B cell (primary cell): ENCODE measurements at regions not wholly inside any gene's neighbourhood (a gene's known extent, or its start where the extent isn't known, plus 50 kb on each side); places are given as distances from the start of the nearest gene placed in this dataset.

ENCODE experiments used
- ATAC-seq: fragments of 200-7000 bp; cut with Tn5 transposase; one replicate; pipeline ENCODE4 v1.10.0; 2021; ENCODE audit warnings: low read depth, mild to moderate bottlenecking, moderate number of reproducible peaks, moderate library complexity
- CTCF ChIA-PET: fragments of 350-600 bp; sonication (Branson Sonifier 250); formaldehyde crosslinking; loops from one replicate; lab custom pipeline; 2021; ENCODE audit warnings: antibody characterized with exemption, inconsistent platforms; lab: Charles Lee
- POLR2A ChIA-PET: fragments of 350-600 bp; sonication (Branson Sonifier 250); formaldehyde crosslinking; loops from one replicate; lab custom pipeline; 2021; ENCODE audit warnings: antibody characterized with exemption; lab: Charles Lee
- DNase-seq: peaks from one replicate; pipeline ENCODE4 v3.0.0; 2013
- H2AFZ ChIP-seq: 2 replicates; pipeline ENCODE4 v1.6.1; 2012; ENCODE audit warnings: mild to moderate bottlenecking, low read depth, low read length; ENCODE audit not compliant: insufficient read depth, poor library complexity, severe bottlenecking
- H3K27ac ChIP-seq, 2 donors: 1 replicate in 1 of 2; 2 replicates in 1 of 2; pipeline ENCODE4 v1.5.1; 2012 to 2013; ENCODE audit warnings: low read length in 2 of 2, mild to moderate bottlenecking in 2 of 2, moderate library complexity in 1 of 2
- H3K27me3 ChIP-seq, 4 experiments: fragments of 200-600 bp in 1 of 4; sonication (generic) in 1 of 4; replicated peaks in 1 of 4; 1 replicate in 2 of 4; 2 replicates in 2 of 4; pipeline versions ENCODE4 v1.6.1 to v1.7.0; 2013 to 2016; ENCODE audit warnings: low read length in 3 of 4, mild to moderate bottlenecking in 2 of 4, mixed read lengths in 1 of 4, moderate library complexity in 1 of 4; ENCODE audit not compliant: insufficient read depth in 4 of 4, control insufficient read depth in 3 of 4; ENCODE audit errors: control extremely low read depth in 1 of 4
- H3K36me3 ChIP-seq, 2 experiments: replicated peaks in 1 of 2; 1 replicate in 1 of 2; 2 replicates in 1 of 2; pipeline versions ENCODE4 v1.6.1 to v1.7.1; 2013; ENCODE audit warnings: low read length in 1 of 2; ENCODE audit not compliant: insufficient read depth in 2 of 2, control insufficient read depth in 1 of 2; ENCODE audit errors: control extremely low read depth in 1 of 2, extremely low read depth in 1 of 2
- H3K4me1 ChIP-seq, 2 donors: fragments of 200-600 bp in 1 of 2; sonication (generic) in 1 of 2; 1 replicate in 1 of 2; 2 replicates in 1 of 2; pipeline versions ENCODE4 v1.5.1 to v1.6.1; 2013 to 2017; ENCODE audit warnings: low read length in 2 of 2; ENCODE audit not compliant: control insufficient read depth in 2 of 2, insufficient read depth in 2 of 2
- H3K4me2 ChIP-seq: replicated peaks from 2 replicates; pipeline ENCODE3; 2012; ENCODE audit warnings: mild to moderate bottlenecking, low read depth, low read length; ENCODE audit not compliant: poor library complexity, severe bottlenecking
- H3K4me3 ChIP-seq, 5 experiments: fragments of 200-600 bp in 1 of 5; sonication (generic) in 1 of 5; 1 replicate in 3 of 5; 2 replicates in 2 of 5; pipeline versions ENCODE4 v1.5.1 to v1.7.0; 2011 to 2016; ENCODE audit warnings: low read length in 4 of 5, mild to moderate bottlenecking in 4 of 5, low read depth in 2 of 5, control low read depth in 1 of 5, moderate library complexity in 1 of 5; ENCODE audit not compliant: insufficient read depth in 1 of 5; ENCODE audit errors: control extremely low read depth in 1 of 5, extremely low read depth in 1 of 5
- H3K79me2 ChIP-seq: fragments of 200-600 bp; sonication (generic); one replicate; pipeline ENCODE4 v1.6.0; 2016; ENCODE audit warnings: low read length; ENCODE audit not compliant: control insufficient read depth, insufficient read depth
- H3K9ac ChIP-seq: fragments of 200-600 bp; sonication (generic); 2 replicates; pipeline ENCODE4 v1.6.1; 2017; ENCODE audit warnings: mild to moderate bottlenecking, low read length, moderate library complexity
- H3K9me3 ChIP-seq, 3 donors: one replicate each; pipeline versions ENCODE4 v1.6.1 to v1.7.1; 2013; ENCODE audit warnings: low read length in 2 of 3; ENCODE audit not compliant: control insufficient read depth in 2 of 3, insufficient read depth in 1 of 3; ENCODE audit errors: control extremely low read depth in 1 of 3
- H4K20me1 ChIP-seq: 2 replicates; pipeline ENCODE4 v1.6.0; 2012; ENCODE audit warnings: mild to moderate bottlenecking, low read length; ENCODE audit not compliant: insufficient read depth, control insufficient read depth, poor library complexity, severe bottlenecking
- H3K27ac Mint-ChIP-seq: one replicate; pipeline ENCODE4 v1.8.0; 2021; ENCODE audit warnings: mixed read lengths
- H3K27me3 Mint-ChIP-seq: one replicate; pipeline ENCODE4 v1.8.0; 2021; ENCODE audit warnings: mixed read lengths
- H3K4me1 Mint-ChIP-seq: one replicate; pipeline ENCODE4 v1.8.0; 2021; ENCODE audit warnings: mixed read lengths
- H3K4me3 Mint-ChIP-seq: one replicate; pipeline ENCODE4 v1.8.0; 2021; ENCODE audit warnings: mixed read lengths
- H3K9me3 Mint-ChIP-seq: one replicate; pipeline ENCODE4 v1.8.0; 2022; ENCODE audit warnings: mixed read lengths; ENCODE audit not compliant: insufficient read depth
- EZH2 ChIP-seq: IDR thresholded peaks from 2 replicates; pipeline ENCODE4 v1.6.1; 2012; ENCODE audit warnings: borderline replicate concordance, low read depth, mild to moderate bottlenecking, moderate library complexity, low read length; ENCODE audit not compliant: insufficient read depth, poor library complexity, severe bottlenecking
- WGBS: methylation state at CpG from one replicate; pipeline ENCODE4 v1.1.5; 2013; ENCODE audit warnings: missing lambda C conversion rate; ENCODE audit not compliant: insufficient coverage; 5-methylcytosine and 5-hydroxymethylcytosine counted together
- intact Hi-C: fragments of 100-400 bp; cut with micrococcal nuclease; formaldehyde crosslinking; loops from one replicate; pipeline ENCODE4 v1.10.0; 2022
- TF ChIP-seq, protein P1 (sequence below): fragments of 200-600 bp; IDR thresholded peaks from one replicate; pipeline ENCODE4 v1.8.0; 2022; ENCODE audit warnings: antibody characterized with exemption, mild to moderate bottlenecking

DNA sequence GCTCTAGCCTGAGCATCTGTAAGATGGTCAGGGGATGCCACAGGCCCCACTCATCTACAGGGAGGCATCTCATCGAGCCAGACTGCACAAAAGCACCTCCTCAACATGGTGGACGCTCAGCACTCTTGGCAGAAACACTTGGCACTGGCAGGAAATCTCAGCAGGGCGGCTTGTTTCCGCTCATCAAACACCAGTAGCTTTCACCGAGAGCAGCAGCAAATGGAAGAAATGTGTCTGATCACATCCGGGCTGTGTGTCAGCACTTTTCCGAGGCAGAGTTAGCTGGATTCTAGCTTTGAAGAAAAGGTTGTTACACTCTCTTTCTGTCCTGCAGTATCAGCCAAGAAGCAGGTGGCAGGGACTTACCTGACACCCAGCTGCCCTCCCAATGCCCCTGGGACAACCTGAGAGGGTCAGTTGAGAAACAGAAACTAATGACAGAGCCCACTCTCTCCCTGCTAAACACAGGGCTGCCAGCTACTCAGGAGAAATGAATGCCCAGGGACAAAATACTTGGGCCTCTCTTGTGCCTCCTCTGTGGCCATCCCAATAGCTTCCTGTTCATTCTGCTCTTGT is 68.9 kb upstream of the FZD7 start:
- Histone ChIP-seq H3K36me3 (no peaks in the 10 kb centered on the region), H3K79me2 (no peaks in the 10 kb centered on the region), H3K9me3 (no peaks in the 10 kb centered on the region), H2AFZ (no peak overlapping the region), H3K4me2 (no peak overlapping the region), H3K4me1 (peaks cover 0 to 20% of the 10 kb centered on the region in 2 donors), H3K9ac (no peak overlapping the region), H3K27me3 (no peaks in the 10 kb centered on the region), H4K20me1 (no peaks in the 10 kb centered on the region), H3K27ac (no peak overlapping the region), H3K4me3 (no peak overlapping the region)
- Mint-ChIP-seq H3K27ac (no peak overlapping the region), H3K27me3 (no peaks in the 10 kb centered on the region), H3K4me1 (peaks cover 14% of the 10 kb centered on the region), H3K4me3 (no peak overlapping the region), H3K9me3 (no peaks in the 10 kb centered on the region)
- intact Hi-C loops, result loop anchor here (2.0 kb wide), 1 partner anchor 214 kb away; no protein-coding TSS in a partner anchor
- ChIA-PET CTCF (interaction anchor here (2.6 kb wide), 1 partner anchor 214 kb away, joined by 10 read pairs; no protein-coding TSS in a partner anchor), POLR2A (no interaction called here)
- TF ChIP-seq EZH2, result no peak
- TF ChIP-seq, protein P1, sequence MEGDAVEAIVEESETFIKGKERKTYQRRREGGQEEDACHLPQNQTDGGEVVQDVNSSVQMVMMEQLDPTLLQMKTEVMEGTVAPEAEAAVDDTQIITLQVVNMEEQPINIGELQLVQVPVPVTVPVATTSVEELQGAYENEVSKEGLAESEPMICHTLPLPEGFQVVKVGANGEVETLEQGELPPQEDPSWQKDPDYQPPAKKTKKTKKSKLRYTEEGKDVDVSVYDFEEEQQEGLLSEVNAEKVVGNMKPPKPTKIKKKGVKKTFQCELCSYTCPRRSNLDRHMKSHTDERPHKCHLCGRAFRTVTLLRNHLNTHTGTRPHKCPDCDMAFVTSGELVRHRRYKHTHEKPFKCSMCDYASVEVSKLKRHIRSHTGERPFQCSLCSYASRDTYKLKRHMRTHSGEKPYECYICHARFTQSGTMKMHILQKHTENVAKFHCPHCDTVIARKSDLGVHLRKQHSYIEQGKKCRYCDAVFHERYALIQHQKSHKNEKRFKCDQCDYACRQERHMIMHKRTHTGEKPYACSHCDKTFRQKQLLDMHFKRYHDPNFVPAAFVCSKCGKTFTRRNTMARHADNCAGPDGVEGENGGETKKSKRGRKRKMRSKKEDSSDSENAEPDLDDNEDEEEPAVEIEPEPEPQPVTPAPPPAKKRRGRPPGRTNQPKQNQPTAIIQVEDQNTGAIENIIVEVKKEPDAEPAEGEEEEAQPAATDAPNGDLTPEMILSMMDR, result no peak
- DNase-seq (no peak), ATAC-seq (no peak)
- WGBS, result 75% methylated on average over 7 of the region's 7 CpGs

DNA sequence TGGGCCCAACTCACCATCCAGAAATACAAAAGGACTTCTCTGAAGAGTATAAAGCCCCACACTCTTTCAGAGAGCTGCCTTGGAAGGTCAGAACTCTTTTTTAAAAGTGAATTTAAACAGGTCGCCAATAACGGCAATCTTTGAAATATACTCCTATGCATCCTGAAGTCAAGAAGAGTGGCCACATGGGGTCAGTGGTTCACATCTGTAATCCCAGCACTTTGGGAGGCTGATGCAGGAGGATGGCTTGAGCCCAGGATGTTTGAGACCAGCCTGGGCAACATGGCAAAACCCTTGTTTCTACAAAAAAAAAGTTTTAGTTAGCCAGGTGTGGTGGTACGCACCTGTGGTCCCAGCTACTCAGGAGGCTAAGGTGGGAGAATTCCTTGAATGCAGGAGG is 68.1 kb upstream of the FZD7 start:
- Histone ChIP-seq H3K9me3 (no peaks in the 10 kb centered on the region), H4K20me1 (no peaks in the 10 kb centered on the region), H3K9ac (no peak overlapping the region), H3K4me1 (peaks cover 0 to 20% of the 10 kb centered on the region in 2 donors), H3K4me2 (no peak overlapping the region), H2AFZ (no peak overlapping the region), H3K27ac (no peak overlapping the region), H3K79me2 (no peaks in the 10 kb centered on the region), H3K36me3 (no peaks in the 10 kb centered on the region), H3K4me3 (no peak overlapping the region), H3K27me3 (peaks cover 0 to 1% (median 0%) of the 10 kb centered on the region in 4 experiments)
- H3K27ac Mint-ChIP-seq, result no peak overlapping the region
- CTCF ChIA-PET, result interaction anchor here (2.6 kb wide), 1 partner anchor 213 kb away, joined by 10 read pairs; no protein-coding TSS in a partner anchor
- H3K27me3 Mint-ChIP-seq, result peaks cover 5% of the 10 kb centered on the region
- WGBS, result 89% methylated on average over 3 of the region's 3 CpGs
- ATAC-seq (no peak), DNase-seq (no peak)
- peaks cover 14% of the 10 kb centered on the region for H3K4me1 Mint-ChIP-seq
- POLR2A ChIA-PET, result no interaction called here
- intact Hi-C loops, result loop anchor here (2.0 kb wide), 1 partner anchor 213 kb away; no protein-coding TSS in a partner anchor
- H3K9me3 Mint-ChIP-seq, result no peaks in the 10 kb centered on the region
- no peak overlapping the region for H3K4me3 Mint-ChIP-seq
- TF ChIP-seq EZH2, result no peak
- TF ChIP-seq, protein P1, result no peak
